ENCODE measurements at regions not wholly inside any gene's neighbourhood (a gene's known extent, or its start where the extent isn't known, plus 50 kb on each side); places are given as distances from the start of the nearest gene placed in this dataset.

DNA sequence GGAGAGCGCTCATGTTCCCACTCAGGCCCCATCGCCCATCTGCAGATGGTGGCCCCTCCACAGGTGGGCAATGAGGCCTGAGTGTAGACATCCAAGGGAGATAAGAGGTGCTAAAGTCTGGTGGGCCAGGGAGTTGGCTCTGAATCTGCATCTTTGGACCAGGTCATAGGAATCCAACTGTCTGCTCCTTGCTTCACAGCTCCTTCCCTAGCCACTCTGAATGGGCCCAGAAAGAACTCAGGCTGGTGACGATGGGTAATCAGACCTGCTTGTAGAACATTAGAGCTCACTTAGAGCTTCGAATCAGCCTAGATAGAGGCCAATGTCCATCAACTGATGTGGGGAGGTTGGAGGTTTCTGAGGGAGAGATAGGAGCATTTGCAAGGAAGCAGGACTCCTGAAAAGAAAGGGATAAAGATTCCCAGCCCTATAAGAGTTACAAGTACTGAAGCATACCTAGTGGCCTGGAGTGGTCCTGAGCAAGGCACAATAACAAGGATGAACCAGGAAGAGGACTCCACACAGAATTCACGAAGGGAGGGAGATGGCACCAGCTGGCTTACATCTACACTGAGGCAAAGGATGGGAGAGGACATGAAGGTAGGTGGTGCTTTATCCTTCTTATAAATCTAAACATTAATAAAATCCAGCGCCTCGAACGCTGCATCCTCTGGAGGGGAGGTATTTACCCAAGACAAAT is 132.8 kb upstream of the ALDH1B1 start:
- TF ChIP-seq, protein P1, sequence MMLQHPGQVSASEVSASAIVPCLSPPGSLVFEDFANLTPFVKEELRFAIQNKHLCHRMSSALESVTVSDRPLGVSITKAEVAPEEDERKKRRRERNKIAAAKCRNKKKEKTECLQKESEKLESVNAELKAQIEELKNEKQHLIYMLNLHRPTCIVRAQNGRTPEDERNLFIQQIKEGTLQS (CRISPR knock-in tag; conservative IDR thresholded peaks at IDR 0.05) = no peak
- TF ChIP-seq, protein P2, sequence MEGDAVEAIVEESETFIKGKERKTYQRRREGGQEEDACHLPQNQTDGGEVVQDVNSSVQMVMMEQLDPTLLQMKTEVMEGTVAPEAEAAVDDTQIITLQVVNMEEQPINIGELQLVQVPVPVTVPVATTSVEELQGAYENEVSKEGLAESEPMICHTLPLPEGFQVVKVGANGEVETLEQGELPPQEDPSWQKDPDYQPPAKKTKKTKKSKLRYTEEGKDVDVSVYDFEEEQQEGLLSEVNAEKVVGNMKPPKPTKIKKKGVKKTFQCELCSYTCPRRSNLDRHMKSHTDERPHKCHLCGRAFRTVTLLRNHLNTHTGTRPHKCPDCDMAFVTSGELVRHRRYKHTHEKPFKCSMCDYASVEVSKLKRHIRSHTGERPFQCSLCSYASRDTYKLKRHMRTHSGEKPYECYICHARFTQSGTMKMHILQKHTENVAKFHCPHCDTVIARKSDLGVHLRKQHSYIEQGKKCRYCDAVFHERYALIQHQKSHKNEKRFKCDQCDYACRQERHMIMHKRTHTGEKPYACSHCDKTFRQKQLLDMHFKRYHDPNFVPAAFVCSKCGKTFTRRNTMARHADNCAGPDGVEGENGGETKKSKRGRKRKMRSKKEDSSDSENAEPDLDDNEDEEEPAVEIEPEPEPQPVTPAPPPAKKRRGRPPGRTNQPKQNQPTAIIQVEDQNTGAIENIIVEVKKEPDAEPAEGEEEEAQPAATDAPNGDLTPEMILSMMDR (IDR thresholded peaks at IDR 0.05) = no peak
- TF ChIP-seq, protein P3, sequence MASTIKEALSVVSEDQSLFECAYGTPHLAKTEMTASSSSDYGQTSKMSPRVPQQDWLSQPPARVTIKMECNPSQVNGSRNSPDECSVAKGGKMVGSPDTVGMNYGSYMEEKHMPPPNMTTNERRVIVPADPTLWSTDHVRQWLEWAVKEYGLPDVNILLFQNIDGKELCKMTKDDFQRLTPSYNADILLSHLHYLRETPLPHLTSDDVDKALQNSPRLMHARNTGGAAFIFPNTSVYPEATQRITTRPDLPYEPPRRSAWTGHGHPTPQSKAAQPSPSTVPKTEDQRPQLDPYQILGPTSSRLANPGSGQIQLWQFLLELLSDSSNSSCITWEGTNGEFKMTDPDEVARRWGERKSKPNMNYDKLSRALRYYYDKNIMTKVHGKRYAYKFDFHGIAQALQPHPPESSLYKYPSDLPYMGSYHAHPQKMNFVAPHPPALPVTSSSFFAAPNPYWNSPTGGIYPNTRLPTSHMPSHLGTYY (CRISPR knock-in tag; IDR thresholded peaks at IDR 0.05) = no peak

All from WTC11 (cell line).